Activated T-helper 2 cell treated with anti-CD3 and anti-CD28 coated beads, Interferon-gamma antibody, Interleukin-2, Interleukin-4, amounts not matched to agents 10 μg/mL and 5 μg/mL and 100 μg/mL, durations not matched to agents 14 hours and 24 hours and 36 hours (primary cell): ENCODE measurements at regions not wholly inside any gene's neighbourhood (a gene's known extent, or its start where the extent isn't known, plus 50 kb on each side); places are given as distances from the start of the nearest gene placed in this dataset.

Experiments used
- DNase-seq: peaks from one replicate; pipeline ENCODE4 v3.0.0; 2021; ENCODE audit warnings: low spot score
- H3K27ac Mint-ChIP-seq: one replicate; pipeline ENCODE4 v1.8.0; 2021; ENCODE audit warnings: mixed read lengths
- H3K27me3 Mint-ChIP-seq: one replicate; pipeline ENCODE4 v1.8.0; 2021; ENCODE audit warnings: low read depth, mixed read lengths
- H3K36me3 Mint-ChIP-seq: one replicate; pipeline ENCODE4 v1.8.0; 2021; ENCODE audit warnings: low read depth, mixed read lengths
- H3K4me1 Mint-ChIP-seq: one replicate; pipeline ENCODE4 v1.8.0; 2021; ENCODE audit warnings: low read depth, mixed read lengths
- H3K4me3 Mint-ChIP-seq: one replicate; pipeline ENCODE4 v1.8.0; 2021; ENCODE audit warnings: low read depth, mild to moderate bottlenecking, moderate library complexity, mixed read lengths
- H3K9me3 Mint-ChIP-seq: one replicate; pipeline ENCODE4 v1.8.0; 2021; ENCODE audit warnings: mixed read lengths
- intact Hi-C: fragments of 100-400 bp; cut with micrococcal nuclease; formaldehyde crosslinking; loops from one replicate; pipeline ENCODE4 v1.15.1; 2023

DNA sequence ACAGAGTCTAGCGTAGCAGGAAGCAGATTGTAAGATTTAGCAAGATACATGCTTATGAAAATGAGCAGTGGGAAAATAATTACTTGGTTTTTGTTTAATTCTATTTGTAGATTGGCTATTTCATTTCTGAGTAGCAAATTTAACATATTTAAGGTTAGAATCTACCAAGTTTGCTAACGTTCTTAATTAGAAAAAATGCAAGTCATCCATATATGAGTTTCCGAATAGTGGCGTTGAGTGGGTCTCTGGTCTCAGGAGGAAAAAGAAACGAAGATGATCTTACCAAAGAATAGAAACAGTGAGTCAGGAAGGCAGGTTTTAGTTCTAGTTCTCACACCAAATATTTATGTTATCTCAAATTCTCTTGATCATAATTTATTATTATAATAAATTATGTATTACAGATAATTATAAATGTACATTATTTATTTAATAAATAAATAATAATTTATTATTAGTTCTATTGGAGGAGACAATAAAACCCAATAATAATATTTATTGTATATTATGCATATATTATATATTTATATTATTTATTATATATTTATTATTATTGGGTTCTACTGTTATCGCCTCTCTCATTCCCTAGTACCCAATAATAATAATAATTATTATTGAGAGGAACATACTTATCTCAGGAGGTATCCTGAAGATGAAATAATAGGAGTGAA is 194.3 kb upstream of the PITRM1 start:
- Mint-ChIP-seq H3K4me3 (no peak overlapping the region), H3K36me3 (no peaks in the 10 kb centered on the region), H3K27me3 (no peaks in the 10 kb centered on the region)

DNA sequence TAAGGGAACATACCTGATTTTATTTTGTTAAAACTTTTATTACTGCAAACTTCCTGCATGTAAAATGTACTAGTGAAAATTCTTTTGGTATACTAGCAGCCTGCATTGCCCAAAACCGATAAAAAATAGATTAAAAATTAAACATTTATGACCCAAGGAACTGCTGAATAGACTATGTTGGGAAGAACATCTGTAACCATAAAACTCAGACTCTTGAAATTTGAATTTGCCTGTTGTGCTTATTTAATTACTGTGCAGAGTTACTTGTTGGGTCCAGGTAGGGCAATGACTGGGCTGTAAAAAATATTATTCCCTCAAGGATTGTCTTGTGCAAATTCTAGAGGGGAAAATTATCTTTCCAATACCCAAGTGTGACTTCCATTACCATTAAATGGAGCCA is 193.5 kb upstream of the PITRM1 start:
- Mint-ChIP-seq H3K4me1 (no peaks in the 10 kb centered on the region), H3K27ac (no peak overlapping the region), H3K36me3 (no peaks in the 10 kb centered on the region), H3K4me3 (no peak overlapping the region), H3K9me3 (peaks cover 11% of the 10 kb centered on the region), H3K27me3 (no peaks in the 10 kb centered on the region)
- intact Hi-C loops = no loop called here
- no peak for DNase-seq

More for the DNA sequence above, 194.3 kb upstream of the PITRM1 start:
- peaks cover 5% of the 10 kb centered on the region for H3K9me3 Mint-ChIP-seq
- no peaks in the 10 kb centered on the region for H3K4me1 Mint-ChIP-seq
- intact Hi-C loops = no loop called here
- H3K27ac Mint-ChIP-seq = no peak overlapping the region
- no peak for DNase-seq

DNA sequence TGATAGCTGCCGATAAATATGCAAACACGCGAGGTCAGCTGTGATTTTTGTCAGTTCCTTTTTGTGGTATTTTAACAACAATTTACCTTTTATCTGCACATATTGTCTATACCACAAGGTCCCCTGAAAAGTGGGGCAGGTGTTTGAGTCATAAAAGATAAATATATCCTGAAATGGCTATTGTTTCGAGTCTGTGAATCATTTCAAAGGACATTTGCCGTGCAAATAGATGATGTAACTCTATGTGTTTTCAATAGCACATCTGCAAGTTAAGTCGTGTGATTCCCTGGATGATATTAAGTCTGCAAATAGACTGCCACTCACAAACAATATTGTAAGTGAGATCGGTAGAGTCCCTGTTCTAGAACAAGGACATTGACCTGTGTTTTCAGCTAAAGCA is 193.0 kb upstream of the PITRM1 start:
- intact Hi-C loops = no loop called here
- no peaks in the 10 kb centered on the region for H3K27me3 Mint-ChIP-seq
- no peaks in the 10 kb centered on the region for H3K36me3 Mint-ChIP-seq
- no peaks in the 10 kb centered on the region for H3K4me1 Mint-ChIP-seq
- no peak overlapping the region for H3K4me3 Mint-ChIP-seq
- no peak for DNase-seq
- no peak overlapping the region for H3K27ac Mint-ChIP-seq
- H3K9me3 Mint-ChIP-seq = peaks cover 14% of the 10 kb centered on the region

DNA sequence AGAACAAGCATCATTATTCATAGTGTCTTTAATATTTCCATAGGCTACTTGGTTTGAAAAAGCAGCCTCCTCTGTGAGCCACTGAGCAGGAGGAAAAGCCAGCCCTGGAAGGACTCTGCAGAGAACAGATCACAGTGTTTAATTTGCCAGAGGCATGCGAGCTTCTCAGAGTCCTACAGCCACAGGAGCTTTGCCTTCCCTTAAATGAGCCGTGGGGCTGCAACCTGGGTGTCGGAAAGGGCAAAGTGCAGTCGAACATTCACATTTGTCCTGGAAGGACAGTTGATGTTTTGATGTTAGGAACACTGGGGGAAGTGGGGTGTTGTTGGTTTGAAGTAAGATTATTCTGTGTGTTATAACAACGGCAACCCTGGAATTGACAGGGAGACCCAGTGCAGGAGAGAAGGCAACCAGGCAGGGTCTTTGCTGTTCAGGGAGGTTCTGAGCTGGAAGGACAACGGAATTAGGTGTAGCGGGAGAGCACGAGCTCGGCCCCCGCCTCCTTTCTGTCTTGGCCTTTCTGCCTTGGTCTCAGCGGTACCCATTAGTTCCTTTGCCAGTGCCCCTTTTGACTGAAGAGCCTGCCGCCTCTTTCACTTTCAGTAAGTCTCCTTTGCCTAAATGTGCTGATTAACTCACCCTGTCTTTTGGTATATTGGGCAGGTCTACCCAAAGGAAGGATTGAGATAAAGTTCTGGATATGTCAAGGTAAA is 192.3 kb upstream of the PITRM1 start:
- DNase-seq = no peak
- no peaks in the 10 kb centered on the region for H3K36me3 Mint-ChIP-seq
- H3K4me1 Mint-ChIP-seq = no peaks in the 10 kb centered on the region
- intact Hi-C loops = no loop called here
- peaks cover 15% of the 10 kb centered on the region for H3K9me3 Mint-ChIP-seq
- no peak overlapping the region for H3K4me3 Mint-ChIP-seq
- H3K27me3 Mint-ChIP-seq = no peaks in the 10 kb centered on the region
- no peak overlapping the region for H3K27ac Mint-ChIP-seq

DNA sequence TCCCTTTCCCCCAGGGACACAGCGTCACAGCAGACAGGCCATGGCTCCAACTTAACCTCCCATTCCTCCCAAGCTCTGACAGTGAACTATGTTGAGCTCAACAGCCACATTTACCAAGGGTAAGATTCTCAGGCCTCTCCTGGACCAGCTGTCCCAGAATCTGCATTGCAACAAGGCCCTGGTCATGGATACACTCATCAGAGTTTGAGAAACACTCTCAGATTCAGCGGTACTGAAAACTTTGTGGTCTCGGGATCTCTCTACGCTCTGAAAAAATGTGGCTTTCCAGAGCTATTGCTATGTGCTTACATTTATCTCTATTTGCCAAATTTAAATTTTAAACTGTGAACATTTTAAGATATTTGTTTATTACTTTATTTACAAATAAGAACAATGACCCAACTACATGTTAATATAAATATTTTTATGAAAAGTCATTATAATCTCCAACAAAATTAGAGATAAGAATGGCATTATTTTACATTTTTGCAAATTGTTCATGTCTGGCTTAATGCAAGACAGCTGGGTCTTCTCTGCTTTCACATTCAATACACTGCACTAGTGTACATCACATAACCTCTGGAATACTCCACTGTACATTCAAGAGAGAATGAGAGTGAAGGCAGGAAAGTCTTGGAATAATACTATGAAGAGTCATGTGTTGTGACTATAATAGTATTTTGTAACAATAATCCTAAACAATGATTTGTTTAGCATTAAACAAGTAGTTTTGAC is 190.9 kb upstream of the PITRM1 start:
- peaks cover 20% of the 10 kb centered on the region for H3K9me3 Mint-ChIP-seq
- intact Hi-C loops = no loop called here
- H3K4me1 Mint-ChIP-seq = no peaks in the 10 kb centered on the region
- no peaks in the 10 kb centered on the region for H3K36me3 Mint-ChIP-seq
- H3K27me3 Mint-ChIP-seq = no peaks in the 10 kb centered on the region
- no peak for DNase-seq
- H3K27ac Mint-ChIP-seq = no peak overlapping the region
- H3K4me3 Mint-ChIP-seq = no peak overlapping the region

DNA sequence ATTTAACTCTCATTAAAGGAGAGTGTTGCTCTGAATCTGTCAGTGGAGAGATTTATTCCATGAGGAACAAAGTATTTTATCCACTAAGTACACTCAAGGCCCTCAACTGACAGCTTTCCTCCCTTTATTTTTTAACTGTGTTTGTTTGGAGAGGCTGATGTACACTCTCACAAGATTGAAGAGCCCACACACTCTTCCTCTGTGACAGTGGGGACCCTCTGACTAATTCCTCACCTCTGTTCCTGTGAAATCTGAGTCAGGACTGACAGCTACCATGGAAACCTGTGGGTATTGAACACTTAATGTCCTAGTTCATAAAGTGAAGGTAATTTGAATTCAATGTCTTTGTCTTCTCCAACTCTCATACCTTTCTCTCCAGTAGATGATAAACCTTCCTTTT is 189.8 kb upstream of the PITRM1 start:
- intact Hi-C loops = no loop called here
- no peaks in the 10 kb centered on the region for H3K4me1 Mint-ChIP-seq
- no peaks in the 10 kb centered on the region for H3K36me3 Mint-ChIP-seq
- H3K27ac Mint-ChIP-seq = no peak overlapping the region
- H3K4me3 Mint-ChIP-seq = no peak overlapping the region
- H3K27me3 Mint-ChIP-seq = peaks cover 3% of the 10 kb centered on the region
- DNase-seq = no peak
- peaks cover 20% of the 10 kb centered on the region for H3K9me3 Mint-ChIP-seq

DNA sequence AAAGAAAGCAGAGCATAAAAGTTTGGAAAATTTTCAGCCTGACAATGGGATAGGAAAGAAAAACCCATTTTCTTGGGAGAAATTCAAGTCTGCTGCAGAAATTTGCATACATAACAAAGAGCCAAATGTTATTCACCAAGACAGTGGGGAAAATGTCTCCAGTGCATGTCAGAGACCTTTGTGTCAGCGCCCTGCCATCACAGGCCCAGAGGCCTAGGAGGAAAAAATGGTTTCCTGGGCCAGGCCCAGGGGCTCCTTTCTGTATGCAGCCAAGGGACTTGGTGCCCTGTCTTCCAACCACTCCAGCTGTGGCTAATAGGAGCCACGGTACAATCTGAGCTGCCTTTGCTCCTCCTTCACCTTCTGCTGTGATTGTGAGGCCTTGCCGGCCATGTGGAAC is 189.1 kb upstream of the PITRM1 start:
- Mint-ChIP-seq H3K36me3 (no peaks in the 10 kb centered on the region), H3K9me3 (peaks cover 20% of the 10 kb centered on the region), H3K27me3 (peaks cover 3% of the 10 kb centered on the region), H3K4me3 (no peak overlapping the region), H3K27ac (no peak overlapping the region), H3K4me1 (no peaks in the 10 kb centered on the region)
- DNase-seq = no peak
- intact Hi-C loops = no loop called here

DNA sequence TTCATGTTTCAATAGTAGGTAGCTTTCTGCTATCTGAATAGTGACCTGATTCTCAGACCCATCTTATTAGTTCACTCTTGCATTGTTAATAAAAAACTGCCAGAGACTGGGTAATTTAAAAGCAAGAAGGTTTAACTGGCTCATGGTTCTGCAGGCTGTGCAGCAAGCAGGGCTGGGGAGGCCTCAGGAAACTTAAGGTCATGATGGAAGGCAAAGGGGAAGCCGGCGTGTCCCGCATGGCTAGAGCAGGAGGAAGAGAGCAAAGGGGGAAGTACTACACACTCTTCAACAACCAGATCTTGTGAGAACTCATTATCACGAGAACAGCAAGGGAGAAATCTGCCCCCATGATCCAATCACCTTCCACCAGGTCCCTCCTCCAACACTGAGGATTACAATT is 185.2 kb upstream of the PITRM1 start:
- Mint-ChIP-seq H3K4me1 (no peaks in the 10 kb centered on the region), H3K9me3 (peaks cover 19% of the 10 kb centered on the region), H3K27ac (no peak overlapping the region), H3K36me3 (no peaks in the 10 kb centered on the region), H3K27me3 (peaks cover 12% of the 10 kb centered on the region), H3K4me3 (no peak overlapping the region)
- intact Hi-C loops = no loop called here
- DNase-seq = no peak

DNA sequence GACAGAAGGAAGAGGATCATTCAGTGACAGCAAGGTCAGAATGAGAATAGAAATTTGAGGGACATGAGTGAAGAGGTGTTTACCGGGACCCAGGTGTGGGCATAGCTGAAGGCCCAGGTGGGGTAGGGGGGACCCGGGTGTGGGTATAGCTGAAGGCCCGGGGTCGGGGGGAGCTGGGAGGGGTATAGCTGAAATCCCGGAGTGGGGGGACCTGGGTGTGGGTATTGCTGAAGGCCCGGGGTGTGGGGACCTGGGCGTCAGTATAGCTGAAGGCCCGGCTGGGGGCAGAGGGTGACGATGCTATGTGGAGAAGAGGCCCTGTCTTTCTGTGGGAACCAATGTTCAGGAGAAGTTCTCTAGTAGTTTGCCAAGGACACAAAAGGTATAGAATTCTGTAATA is 183.0 kb upstream of the PITRM1 start:
- H3K9me3 Mint-ChIP-seq = peaks cover 5% of the 10 kb centered on the region
- no peak for DNase-seq
- no peaks in the 10 kb centered on the region for H3K36me3 Mint-ChIP-seq
- intact Hi-C loops = no loop called here
- peaks cover 2% of the 10 kb centered on the region for H3K4me1 Mint-ChIP-seq
- peaks cover 19% of the 10 kb centered on the region for H3K27me3 Mint-ChIP-seq
- H3K27ac Mint-ChIP-seq = no peak overlapping the region
- no peak overlapping the region for H3K4me3 Mint-ChIP-seq

DNA sequence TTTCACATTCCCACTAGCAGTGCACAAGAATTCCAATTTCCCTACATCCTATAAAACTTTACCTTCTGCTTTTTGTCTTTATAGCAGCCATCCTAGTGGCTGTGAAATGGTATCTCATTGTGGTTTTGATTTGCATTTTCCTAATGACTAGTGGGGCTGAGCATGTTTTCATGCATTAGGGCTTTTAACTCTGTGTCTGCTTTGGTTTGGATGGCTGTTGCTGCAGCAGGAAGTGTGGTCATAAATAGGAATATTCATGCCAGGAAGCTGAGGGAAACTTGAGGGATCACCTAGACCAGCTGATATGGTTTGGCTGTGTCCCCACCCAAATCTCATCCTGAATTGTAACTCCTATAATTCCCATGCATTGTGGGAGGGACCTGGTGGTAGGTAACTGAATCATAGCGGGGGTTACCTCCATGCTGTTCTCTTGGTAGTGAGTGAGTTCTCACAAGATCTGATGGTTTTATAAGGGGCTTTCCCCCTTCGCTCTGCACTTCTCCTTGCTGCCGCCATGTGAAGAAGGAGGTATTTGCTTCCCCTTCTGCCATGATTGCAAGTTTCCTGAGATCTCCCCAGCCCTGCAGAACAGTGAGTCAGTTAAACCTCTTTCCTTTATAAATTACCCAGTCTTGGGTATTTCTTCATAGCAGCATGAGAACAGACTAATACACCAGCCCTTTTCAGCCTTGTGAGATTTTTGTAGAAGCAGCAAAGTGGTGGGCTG is 181.8 kb upstream of the PITRM1 start:
- Mint-ChIP-seq H3K4me3 (no peak overlapping the region), H3K27me3 (peaks cover 26% of the 10 kb centered on the region), H3K9me3 (no peaks in the 10 kb centered on the region), H3K4me1 (peaks cover 2% of the 10 kb centered on the region), H3K27ac (no peak overlapping the region), H3K36me3 (no peaks in the 10 kb centered on the region)
- intact Hi-C loops = no loop called here
- DNase-seq = no peak

DNA sequence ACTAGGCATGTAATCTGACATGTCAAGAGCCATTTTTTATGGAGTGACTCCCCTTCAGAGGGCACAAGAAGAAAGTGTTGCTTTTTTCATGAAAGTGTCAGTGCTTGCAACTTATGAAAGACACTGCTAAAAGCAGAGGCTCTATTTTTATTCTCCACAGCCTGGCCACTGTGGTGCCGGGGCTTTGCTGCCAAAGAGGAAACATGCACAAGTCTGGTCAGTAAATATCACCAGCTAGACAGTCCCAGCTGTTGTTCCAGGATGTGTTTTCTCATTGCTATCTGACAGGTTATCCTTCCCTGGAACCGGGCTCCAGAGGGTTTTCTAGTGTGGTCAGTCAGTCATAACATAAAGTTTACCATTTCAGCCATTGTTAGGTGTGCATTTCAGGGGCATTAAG is 180.7 kb upstream of the PITRM1 start:
- no peaks in the 10 kb centered on the region for H3K36me3 Mint-ChIP-seq
- no peak overlapping the region for H3K4me3 Mint-ChIP-seq
- H3K27ac Mint-ChIP-seq = no peak overlapping the region
- H3K4me1 Mint-ChIP-seq = peaks cover 2% of the 10 kb centered on the region
- intact Hi-C loops = no loop called here
- DNase-seq = no peak
- H3K27me3 Mint-ChIP-seq = peaks cover 28% of the 10 kb centered on the region
- H3K9me3 Mint-ChIP-seq = no peaks in the 10 kb centered on the region

DNA sequence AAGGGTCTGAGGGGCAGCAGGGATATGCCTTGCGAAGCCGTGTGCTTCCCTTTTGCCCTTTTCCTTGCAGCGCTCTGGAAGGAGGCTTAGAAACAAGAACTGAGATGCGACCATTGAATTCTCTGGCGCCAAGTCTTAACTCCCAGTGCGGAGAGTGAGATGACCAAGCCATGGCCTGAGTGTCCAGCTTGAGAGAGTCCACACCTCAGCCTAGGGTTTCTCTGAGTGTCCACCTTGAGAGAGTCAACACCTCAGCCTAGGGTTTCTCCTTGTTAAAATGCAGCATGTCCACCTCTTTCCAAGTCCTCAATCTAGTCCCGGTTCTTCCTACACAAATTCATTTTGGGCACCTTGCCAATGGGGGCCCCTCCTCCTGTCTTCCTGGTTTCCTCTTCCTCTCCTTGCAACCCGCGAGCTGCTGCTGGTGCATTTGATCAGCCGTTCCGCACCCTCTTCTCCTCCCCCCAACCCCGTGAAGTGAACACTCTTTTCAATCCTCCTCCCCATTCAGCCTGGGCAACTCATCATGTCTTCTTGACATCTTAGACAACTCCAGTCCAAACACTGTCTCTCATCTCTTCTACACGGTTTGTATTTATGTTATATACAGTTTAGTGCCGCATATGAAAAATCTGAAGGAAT is 178.2 kb upstream of the PITRM1 start:
- peaks cover 25% of the 10 kb centered on the region for H3K27me3 Mint-ChIP-seq

More for the DNA sequence above, 178.2 kb upstream of the PITRM1 start:
- Mint-ChIP-seq H3K4me3 (no peak overlapping the region), H3K4me1 (peaks cover 2% of the 10 kb centered on the region), H3K36me3 (no peaks in the 10 kb centered on the region), H3K9me3 (no peaks in the 10 kb centered on the region), H3K27ac (no peak overlapping the region)
- DNase-seq = no peak
- intact Hi-C loops = no loop called here
